ENCODE measurements at regions not wholly inside any gene's neighbourhood (a gene's known extent, or its start where the extent isn't known, plus 50 kb on each side); places are given as distances from the start of the nearest gene placed in this dataset.

DNA sequence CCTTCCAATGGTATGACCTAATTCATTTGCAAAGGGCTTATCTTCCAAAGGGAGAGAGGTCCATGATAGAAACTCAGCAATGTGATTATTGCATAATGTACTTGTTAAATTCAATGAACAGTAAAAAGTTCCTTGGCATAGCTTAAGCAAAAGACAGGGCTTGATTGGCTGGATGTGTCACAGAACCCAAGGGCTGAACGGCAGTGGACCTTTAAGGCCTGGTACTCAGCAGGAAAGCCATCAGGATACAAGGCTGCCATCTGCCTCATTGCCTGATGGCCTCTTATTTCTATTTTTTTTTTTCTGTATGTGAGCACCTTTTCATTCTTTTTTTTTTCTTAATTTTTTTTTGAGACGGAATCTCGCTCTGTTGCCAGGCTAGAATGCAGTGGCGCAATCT, 208.9 kb upstream of the WSCD1 start:
- DNase-seq = no peak

DNA sequence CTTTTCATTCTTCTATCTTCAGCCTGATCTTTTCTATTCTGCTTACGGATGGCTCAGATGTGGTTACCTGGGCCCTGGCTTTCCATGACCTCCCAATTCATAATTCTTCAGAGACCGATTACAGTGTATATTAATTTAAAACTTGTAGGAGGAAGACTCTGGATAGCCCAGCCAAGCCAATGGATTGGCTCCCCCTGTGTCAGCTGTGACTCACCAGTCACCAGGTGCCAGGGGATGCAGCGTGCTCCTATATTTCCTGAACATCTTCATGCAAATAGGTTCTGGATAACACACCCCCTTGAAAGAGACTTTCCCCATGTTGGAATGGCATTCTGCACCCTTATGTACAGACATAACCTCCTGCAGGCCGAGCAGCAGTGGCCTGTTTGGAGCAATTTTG, 208.3 kb upstream of the WSCD1 start:
- no peak for DNase-seq

DNA sequence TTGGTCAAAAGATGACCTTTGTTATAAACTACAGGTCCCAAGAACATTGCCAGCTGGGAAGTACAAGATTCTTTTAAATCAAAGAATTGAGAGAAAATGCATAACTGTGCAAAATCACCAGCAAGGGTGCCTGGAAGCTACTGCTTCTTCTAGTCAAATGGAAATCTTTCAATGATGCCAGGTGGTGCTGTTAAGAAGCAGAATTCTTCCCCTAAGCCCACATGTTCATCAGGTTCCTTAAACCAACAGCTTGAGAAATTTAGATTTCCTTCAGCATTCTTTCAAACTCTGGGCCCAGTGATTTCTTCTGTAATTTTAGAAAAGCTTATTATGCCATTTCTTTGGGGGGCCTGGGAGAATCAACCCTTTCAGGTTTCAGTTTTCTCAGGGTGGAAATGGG, 207.8 kb upstream of the WSCD1 start:
- no peak for DNase-seq

DNA sequence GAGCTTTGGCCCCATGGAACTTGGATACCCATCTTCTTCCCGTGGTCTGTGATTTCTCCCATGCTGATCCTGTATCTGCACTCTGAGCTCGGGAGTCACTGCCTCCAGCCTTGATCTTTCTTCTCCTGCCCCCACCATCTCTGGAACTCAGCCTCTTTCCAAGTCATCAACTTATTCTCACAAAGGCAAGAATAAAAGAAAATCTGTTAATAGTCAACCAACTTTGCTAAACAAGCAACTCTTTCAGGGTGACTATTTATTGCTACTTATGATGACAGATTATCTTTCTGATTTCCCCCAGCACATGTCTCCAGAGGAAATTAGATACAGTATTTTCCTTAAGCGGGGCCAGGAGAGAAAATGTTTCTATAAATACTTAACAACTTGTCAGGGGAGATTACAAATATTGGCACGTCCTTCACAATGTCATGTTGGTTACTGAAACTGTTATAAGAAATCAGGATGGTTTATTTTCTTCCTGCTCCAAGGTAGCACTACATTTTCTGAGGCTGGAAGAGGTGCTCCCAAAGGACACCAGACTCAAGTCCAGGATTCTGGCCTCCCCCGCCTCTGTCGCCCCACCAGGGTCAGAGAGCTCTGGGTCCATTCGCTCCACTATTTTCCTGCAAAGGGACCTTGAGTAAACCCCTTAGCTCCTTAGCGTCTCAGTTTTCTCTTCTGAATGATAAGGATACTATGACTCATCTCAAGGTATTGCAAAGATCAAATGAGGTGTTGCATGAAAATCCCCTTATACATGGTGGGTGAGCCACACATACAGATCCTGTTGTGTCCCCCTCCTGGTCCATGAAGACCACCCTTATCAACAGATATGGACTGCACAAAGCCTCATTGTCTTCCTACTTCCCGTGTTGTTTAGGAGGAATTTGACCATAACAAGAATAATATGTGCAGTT, 205.2 kb upstream of the WSCD1 start:
- no peak for DNase-seq

DNA sequence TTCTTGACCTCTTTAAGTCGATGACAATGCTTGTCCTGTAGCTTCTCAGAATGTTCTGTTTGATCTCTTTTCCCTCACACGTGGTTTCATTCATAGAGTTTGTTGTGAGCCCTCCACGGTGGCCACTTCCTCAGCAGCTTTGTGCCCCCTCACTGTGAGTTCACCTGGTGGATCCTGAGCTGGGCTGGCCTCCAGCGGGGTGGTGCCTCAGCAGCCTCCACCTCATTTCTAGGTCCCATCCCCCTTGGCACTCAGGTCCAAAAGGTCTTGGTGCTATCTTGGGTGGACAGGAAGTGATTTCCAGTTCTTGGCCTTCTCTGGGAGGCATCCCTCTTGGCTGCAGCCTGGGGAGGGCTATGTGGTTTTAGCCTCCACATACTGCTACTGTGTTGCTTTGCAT, 203.2 kb upstream of the WSCD1 start:
- no peak for DNase-seq

DNA sequence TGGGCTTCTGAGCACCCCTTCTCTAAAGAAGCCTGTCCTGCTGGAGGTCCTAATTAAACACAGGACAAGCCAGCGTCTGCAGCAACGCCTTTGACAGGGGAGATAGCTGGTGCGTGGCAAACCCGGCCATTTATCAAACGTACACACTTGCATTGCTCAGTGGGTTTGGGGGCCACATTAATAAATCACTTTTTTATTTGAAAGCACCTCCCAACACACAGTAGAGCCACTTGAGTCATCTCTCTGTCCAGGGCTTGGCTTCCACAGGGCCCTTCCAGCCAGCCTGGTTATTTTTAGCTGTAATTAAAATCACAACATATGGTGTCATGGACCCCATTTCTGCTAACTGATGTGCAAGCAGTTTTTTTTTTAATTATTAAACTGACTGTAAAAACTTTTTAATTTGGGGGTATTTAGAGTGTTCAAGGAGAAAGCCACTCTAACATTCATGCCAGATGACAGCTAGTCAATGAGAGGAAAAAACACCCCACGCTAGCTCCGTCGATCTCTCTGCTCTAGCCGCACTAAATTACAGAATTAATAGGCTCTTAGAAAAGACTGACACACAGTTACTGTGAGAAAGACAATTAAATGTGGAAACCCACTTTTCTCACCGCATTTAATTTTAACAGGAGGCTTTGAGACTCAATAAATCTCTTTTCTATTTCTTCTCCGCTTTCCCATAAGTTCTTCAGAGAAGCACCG, 201.0 kb upstream of the WSCD1 start:
- DNase-seq = no peak

DNA sequence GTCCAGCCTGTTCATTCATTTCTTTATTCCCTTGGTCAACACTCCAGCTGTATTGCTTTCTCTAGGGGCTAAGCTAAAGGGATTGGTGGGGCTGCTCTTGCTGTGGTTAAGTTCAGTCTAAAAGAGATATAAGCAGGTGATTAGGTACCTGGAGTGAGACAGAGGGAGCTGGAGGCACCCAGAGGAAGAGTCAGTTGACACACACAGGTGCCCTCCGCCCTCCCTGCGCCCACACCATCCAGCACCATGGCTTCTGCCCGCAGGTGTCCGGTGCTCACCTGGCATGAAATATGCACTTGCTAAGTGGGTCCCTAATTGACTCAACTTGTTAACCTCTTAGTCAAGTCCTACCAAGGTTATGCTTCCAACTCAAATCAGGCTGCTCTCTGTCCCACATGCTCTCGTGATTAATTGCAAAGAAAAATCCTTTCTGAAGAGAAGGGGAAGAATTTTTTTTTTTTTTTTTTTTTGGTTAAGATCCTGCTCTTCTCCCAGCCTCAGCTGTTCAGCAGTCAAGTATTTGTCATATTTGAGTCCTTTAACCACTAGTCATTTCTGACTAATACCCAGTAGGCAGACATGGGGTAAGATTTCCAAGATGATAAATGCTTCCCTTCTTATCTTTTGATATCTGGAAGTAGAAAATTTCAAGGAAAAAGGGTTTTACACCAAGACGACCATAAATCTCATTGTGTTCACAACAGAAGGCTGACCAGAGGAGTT, 199.8 kb upstream of the WSCD1 start:
- DNase-seq = no peak

DNA sequence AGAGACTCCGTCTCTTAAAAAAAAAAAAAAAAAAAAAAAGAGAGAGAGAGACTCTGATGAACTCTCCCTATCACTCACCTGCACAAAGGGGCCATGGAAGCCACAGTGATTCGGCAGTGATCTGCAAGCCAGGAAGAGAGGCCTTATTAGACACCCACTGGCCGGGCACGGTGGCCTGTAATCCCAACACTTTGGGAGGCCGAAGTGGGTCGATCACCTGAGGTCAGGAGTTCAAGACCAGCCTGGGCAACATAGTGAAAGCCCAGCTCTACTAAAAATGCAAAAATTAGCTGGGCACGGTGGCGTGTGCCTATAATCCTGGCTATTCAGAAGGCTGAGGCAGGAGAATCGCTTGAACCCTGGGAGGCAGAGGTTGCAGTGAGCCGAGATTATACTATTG, 198.5 kb upstream of the WSCD1 start:
- DNase-seq = no peak

DNA sequence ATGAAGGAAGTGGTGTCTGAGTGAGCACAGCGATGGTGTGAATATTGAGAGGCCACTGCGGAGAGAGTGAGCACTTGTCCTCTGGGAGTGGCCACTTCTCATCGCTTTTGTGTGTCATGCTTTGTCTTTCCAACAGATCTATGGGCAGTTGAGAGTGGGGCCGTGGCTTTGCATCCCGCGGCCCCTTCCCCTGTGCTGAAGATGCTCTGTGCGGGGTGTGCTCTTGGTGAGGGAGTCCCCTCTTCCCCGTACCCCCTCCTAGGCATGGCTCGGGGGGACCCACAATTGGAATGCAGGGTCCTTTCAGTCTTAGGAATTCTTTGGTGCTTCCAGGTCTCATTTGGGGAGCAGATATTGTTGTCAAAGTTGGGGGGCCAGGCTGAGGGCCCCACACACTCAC, 197.3 kb upstream of the WSCD1 start:
- DNase-seq = no peak

DNA sequence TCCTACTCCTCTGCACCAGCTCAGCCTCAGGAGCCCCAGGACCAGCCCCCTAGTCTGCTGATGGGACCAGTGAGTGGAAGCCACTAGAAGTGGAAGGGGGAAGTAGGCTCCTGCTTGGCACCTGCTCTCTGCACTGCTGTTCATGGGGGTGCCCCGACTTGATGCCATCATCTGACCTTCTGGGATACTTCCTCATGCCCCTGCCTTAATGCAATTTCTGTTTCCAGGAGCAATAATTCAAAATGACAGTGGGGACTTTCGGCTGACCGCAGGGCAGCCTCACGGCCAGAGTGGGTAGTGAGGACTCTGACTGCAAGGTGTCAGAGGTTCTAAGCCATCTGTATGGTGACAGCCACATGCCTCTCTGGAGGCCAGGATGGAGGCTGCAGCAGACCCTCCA, 196.4 kb upstream of the WSCD1 start:
- DNase-seq = no peak

DNA sequence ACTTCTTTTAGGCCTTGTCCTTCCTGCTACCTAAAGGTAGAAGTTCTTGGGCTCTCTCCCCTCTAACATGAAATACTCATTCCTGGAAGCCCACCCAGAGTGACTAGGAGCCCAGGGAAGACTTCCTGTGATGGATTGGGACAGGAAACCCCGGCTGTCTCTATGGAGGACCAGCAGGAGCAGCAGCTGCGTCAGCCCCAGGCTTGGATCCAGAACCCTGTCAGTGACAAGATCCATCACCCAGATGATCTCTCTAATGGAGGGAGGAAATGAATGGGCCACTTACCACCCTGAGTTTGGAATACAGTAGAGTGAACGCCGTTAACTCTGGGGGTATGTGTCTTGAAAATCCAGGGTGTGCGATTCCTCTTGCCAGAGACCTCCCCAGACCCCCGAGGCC, 195.7 kb upstream of the WSCD1 start:
- peak in 14 of 56 donors; percentile 0 to 52 (median 23) for DNase-seq

DNA sequence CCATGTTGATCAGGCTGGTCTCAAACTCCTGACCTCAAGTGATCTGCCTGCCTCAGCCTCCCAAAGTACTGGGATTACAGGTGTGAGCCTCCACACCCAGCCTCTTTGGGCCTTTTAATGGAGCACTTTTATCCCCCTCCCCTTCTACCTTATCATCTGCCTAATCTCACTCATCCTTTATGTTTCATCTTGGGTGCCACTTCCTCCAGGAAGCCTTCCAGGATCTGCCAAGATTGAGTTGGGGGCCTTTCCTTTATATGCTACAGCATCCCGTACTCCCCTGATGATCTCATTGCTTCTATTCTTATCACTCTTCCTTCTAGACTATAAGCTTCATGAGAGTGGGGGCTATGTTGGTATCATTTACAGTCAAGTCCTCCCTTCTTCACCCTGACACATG, 192.8 kb upstream of the WSCD1 start:
- no peak for DNase-seq

DNA sequence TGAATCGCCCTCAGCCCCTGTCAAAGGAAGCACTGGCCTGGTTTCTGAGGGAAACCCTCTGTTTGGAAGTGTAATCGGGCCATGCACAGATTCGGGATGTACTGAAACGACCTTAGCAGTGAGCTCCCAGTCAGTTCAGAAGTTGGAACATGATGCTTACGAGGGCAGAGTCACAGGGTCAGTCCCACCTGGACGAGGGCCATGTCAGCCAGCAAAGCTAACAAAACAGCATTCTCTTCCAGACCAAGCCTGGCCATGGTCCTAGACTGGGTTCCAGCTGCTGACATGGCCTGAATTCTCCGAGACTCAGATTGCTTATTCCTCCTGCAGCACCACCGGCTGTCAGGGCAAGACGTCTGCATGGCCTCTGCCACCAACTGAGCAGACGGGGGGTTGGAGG, 192.2 kb upstream of the WSCD1 start:
- peak in 52 of 56 donors; percentile 12 to 92 (median 70) for DNase-seq

DNA sequence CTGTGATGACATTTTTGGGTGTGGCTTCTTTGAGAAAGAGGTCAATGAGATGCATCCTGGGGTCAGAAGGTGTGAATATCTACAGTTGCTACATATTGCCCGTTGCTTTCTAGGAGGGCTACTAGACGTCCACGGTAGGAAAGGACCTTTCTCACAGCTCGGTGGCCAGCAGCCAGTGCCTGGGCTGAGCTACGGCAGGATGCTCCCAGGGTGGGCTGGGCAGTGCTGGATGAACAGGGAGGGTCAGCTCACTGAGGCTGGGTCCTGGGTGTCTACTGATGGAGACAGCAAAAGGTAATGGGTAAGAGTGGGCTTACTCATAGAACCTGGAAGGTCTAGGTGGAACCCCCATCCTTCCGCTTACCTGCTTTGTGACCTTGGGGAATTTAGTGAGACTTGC, 188.3 kb upstream of the WSCD1 start:
- no peak for DNase-seq

DNA sequence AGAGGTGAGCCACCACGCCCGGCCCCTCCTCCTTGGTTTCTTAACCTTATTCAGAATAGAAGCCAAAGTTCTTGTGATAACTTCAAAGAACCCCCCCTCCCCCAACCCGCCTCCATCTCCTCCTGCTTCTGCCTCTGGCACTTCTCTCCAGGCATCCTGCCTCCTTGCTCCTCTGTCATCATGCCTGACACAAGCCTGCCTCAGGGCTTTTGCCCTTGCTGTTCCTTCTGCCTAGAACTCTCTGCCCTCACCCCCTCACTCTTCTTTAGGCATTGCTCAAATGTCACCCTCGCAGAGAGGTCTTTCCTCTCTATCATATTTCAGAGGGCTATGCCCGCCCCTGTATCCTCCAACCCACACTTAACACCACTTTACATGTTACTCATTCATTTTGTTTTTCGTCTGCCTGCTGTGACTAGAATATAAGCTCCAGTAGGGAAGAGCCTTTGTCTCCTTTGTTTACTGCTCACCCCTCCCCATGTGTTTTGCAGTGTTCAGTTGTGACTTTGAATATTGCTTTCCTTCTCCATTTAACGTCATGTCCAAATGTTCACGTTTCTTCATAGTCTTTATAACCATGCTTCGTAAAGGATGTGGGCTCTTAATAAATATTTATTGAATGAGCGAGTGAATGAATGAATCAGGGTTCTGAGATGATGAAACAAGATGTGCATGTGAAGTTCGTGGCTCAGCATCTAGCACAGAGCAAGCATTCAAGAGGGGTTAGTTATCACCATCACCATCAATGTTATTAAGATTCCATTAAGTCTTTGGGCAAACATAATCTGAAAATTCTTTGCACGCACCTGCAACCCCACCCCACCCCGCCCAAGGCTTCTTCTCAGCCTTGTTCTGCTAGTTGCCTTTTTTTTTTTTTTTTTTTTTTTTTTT, 186.2 kb upstream of the WSCD1 start:
- no peak for DNase-seq

DNA sequence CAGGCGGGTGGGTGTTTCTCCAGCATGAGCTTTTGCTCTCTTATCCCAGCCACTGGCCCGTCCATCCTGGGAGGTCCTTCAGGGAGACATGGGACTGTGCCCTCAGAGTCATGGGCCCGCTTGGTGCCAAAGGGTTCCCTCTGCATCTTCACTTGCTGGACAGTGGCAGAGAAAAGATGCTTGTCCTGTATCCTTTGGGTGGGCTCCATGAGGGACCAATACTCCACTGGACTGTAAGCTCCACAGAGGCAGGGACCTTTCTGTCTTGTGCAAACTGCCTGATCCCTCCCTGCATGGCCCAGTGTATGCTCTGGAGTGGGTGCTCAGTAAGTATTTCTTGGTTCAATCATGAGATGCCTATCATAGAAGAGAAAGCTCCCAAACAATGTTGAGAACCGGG, 184.8 kb upstream of the WSCD1 start:
- DNase-seq = no peak

DNA sequence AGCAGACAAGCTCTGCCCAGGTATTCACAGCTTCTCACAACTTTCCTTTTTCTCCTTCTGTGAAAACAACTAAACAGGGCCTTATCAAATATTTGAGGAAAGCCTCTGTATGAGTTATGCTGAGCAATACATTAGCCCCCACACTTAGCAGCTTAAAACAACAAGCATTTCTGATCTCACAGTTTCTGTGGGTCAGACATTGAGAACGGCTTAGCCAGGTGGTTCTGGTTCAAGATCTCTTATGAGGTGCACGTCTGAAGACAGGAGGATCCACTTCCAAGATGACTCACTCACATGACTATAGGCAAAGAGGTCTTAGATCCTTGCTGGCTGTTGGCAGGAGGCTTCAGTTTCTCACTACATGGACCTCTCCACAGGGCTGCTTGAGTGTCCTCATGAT, 181.4 kb upstream of the WSCD1 start:
- DNase-seq = no peak

DNA sequence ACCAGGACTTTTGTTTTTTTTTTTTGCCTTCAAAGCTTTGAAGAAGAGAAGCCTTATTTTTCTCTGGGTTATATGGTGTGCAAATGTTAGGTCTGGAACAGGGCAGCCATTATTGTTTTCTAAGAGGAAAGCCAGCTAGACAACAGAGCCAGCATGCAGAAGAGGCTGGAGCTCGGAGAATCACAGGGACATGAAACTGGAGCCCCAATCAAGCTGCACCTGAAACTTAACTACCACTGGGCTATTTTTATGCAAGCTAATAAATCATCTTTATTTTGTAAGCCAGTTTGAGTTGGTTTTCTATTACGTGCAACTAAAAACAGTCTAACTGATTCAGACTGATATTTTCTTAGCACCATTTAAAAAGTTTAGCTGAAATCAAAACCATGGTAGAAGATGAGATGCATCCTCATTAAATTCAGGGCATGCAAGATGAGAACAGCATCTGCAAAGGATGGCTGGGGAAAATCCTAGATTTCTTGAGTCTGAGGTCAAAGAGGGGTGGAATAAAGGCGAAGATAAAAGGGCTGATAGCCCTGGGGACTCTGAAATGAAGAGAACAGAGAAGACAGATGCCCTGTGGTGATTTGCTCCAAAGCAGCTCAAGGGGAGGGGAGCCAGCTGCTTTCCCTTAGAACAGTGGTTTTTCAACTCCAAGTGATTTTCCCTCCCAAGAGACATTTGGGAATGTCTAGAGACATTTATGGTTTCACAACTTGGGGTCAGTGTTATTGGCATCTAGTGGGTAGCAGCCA, 177.1 kb upstream of the WSCD1 start:
- peak in 16 of 56 donors; percentile 3 to 61 (median 15) for DNase-seq

DNA sequence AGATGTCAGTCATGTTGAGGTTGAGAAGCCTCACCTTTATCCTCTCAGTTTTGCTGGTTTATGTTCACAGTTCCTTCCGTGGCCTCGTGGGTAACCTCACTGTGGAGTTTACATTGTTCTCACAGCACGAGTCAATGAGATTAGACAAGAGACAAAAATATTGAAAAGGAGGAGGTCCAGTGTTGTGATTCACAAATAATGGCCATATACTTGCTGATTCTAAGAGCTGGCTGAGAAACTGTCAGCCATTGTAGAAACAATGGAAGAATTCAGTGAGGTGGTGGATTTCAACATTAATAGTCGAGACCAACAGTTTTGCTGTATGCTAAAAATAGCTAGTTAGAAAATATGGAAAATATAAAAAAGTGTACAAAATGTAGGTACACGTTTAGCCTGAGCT, 176.4 kb upstream of the WSCD1 start:
- DNase-seq = peak in 1 of 56 donors; percentile 24

DNA sequence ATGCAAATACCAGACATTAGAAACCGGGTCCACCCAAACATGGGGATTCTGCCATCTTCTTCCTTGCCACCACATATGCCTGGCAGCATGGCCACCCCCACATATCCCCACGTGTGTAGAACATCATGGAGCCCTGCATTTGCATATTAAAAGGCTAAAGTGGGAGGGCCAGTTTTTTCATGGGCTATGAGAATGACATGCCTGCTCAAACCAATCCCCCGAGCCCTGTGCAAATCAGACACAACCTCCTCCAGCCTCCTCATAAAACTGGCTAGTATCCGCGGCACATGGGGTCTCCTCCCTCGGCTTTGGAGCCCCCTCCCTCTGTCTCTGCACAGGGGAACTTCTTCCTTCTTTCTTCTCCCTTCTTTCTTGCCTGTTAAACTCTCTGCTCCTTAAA, 174.9 kb upstream of the WSCD1 start:
- DNase-seq = no peak

Data from amygdala (tissue), 56 donors.